ENCODE measurements at regions not wholly inside any gene's neighbourhood (a gene's known extent, or its start where the extent isn't known, plus 50 kb on each side); places are given as distances from the start of the nearest gene placed in this dataset.

GRCh38 chr18:7298149-7298548 is 67.3 kb downstream of the LRRC30 start:
- no peak overlapping the region for H3K9ac ChIP-seq (ENCODE audit: low read length)
- no peak overlapping the region for H2AFZ ChIP-seq (ENCODE audit: low read length)
- no peaks in the 10 kb centered on the region for H4K20me1 ChIP-seq (ENCODE audit: insufficient read depth, low read length)
- TF ChIP-seq EZH2 (IDR thresholded peaks at IDR 0.05; ENCODE audit: borderline replicate concordance, low read length), result no peak
- no peak for TF ChIP-seq CTCF (IDR thresholded peaks at IDR 0.05; ENCODE audit: low read length)
- H3F3A ChIP-seq (ENCODE audit: insufficient read depth, low read length), result no peaks in the 10 kb centered on the region
- no peak overlapping the region for H3K4me2 ChIP-seq (ENCODE audit: low read length)
- H3K4me3 ChIP-seq (ENCODE audit: low read depth, low read length, poor library complexity, severe bottlenecking), result no peak overlapping the region
- no peaks in the 10 kb centered on the region for H3K79me2 ChIP-seq (ENCODE audit: insufficient read depth, low read length)
- H3K36me3 ChIP-seq (ENCODE audit: insufficient read depth, low read length), result no peaks in the 10 kb centered on the region
- 0 out of 2 replicates have a peak, but pooled peaks cover 4% of the 10 kb centered on the region for H3K9me3 ChIP-seq (ENCODE audit: low read length)
- no peaks in the 10 kb centered on the region for H3K4me1 ChIP-seq (ENCODE audit: insufficient read depth, low read length, severe bottlenecking)
- H3K27ac ChIP-seq (ENCODE audit: low read depth, low read length, poor library complexity, severe bottlenecking), result no peak overlapping the region
- no peaks in the 10 kb centered on the region for H3K9me2 ChIP-seq (ENCODE audit: low read depth, low read length)
- H3K27me3 ChIP-seq (ENCODE audit: insufficient read depth, low read length), result no peaks in the 10 kb centered on the region

- Histone ChIP-seq H3K9me2 (ENCODE audit: low read depth, low read length) (no peaks in the 10 kb centered on the region), H3K27ac (ENCODE audit: low read depth, low read length, poor library complexity, severe bottlenecking) (no peak overlapping the region), H3K79me2 (ENCODE audit: insufficient read depth, low read length) (no peaks in the 10 kb centered on the region), H2AFZ (ENCODE audit: low read length) (no peak overlapping the region), H3K36me3 (ENCODE audit: insufficient read depth, low read length) (no peaks in the 10 kb centered on the region), H3K4me1 (ENCODE audit: insufficient read depth, low read length, severe bottlenecking) (no peaks in the 10 kb centered on the region), H3F3A (ENCODE audit: insufficient read depth, low read length) (no peaks in the 10 kb centered on the region), H3K9ac (ENCODE audit: low read length) (no peak overlapping the region), H3K9me3 (ENCODE audit: low read length) (0 out of 2 replicates have a peak, but pooled peaks cover 4% of the 10 kb centered on the region), H3K4me3 (ENCODE audit: low read depth, low read length, poor library complexity, severe bottlenecking) (no peak overlapping the region), H3K4me2 (ENCODE audit: low read length) (no peak overlapping the region), H4K20me1 (ENCODE audit: insufficient read depth, low read length) (no peaks in the 10 kb centered on the region), H3K27me3 (ENCODE audit: insufficient read depth, low read length) (no peaks in the 10 kb centered on the region)
- TF ChIP-seq EZH2 (IDR thresholded peaks at IDR 0.05; ENCODE audit: borderline replicate concordance, low read length), result no peak
- TF ChIP-seq CTCF (IDR thresholded peaks at IDR 0.05; ENCODE audit: low read length), result no peak
These were observed 70.2 kb downstream of the LRRC30 start for GRCh38 chr18:7301094-7301493.

- TF ChIP-seq CTCF (IDR thresholded peaks at IDR 0.05; ENCODE audit: low read length), result no peak
- TF ChIP-seq EZH2 (IDR thresholded peaks at IDR 0.05; ENCODE audit: borderline replicate concordance, low read length), result no peak
- H3K4me1 ChIP-seq (ENCODE audit: insufficient read depth, low read length, severe bottlenecking), result no peaks in the 10 kb centered on the region
These were observed 72.6 kb downstream of the LRRC30 start for GRCh38 chr18:7303316-7304060.

More at GRCh38 chr18:7303316-7304060, 72.6 kb downstream of the LRRC30 start:
- H3K9ac ChIP-seq (ENCODE audit: low read length), result no peak overlapping the region
- H3K9me3 ChIP-seq (ENCODE audit: low read length), result no peaks in the 10 kb centered on the region
- H4K20me1 ChIP-seq (ENCODE audit: insufficient read depth, low read length), result no peaks in the 10 kb centered on the region
- no peaks in the 10 kb centered on the region for H3K9me2 ChIP-seq (ENCODE audit: low read depth, low read length)
- H3K27me3 ChIP-seq (ENCODE audit: insufficient read depth, low read length), result no peaks in the 10 kb centered on the region
- no peak overlapping the region for H3K27ac ChIP-seq (ENCODE audit: low read depth, low read length, poor library complexity, severe bottlenecking)
- H3F3A ChIP-seq (ENCODE audit: insufficient read depth, low read length), result no peaks in the 10 kb centered on the region
- no peaks in the 10 kb centered on the region for H3K79me2 ChIP-seq (ENCODE audit: insufficient read depth, low read length)
- no peak overlapping the region for H3K4me2 ChIP-seq (ENCODE audit: low read length)
- H2AFZ ChIP-seq (ENCODE audit: low read length), result no peak overlapping the region
- no peak overlapping the region for H3K4me3 ChIP-seq (ENCODE audit: low read depth, low read length, poor library complexity, severe bottlenecking)
- H3K36me3 ChIP-seq (ENCODE audit: insufficient read depth, low read length), result no peaks in the 10 kb centered on the region
